HepG2 (cell line): ENCODE measurements at regions not wholly inside any gene's neighbourhood (a gene's known extent, or its start where the extent isn't known, plus 50 kb on each side); places are given as distances from the start of the nearest gene placed in this dataset.

ENCODE experiments used
- ATAC-seq: fragments of 200-7000 bp; cut with Tn5 transposase; 3 replicates; pipeline ENCODE4 v1.9.1; 2020; ENCODE audit warnings: mild to moderate bottlenecking, moderate library complexity
- BruUV-seq: library from RNA; stranded (reverse); fragments of 400-500 nt; replicated peaks from 2 replicates; lab custom pipeline; 2021; lab: Mats Ljungman, UMichigan
- CTCF ChIA-PET: fragments of 300-600 bp; formaldehyde crosslinking; extraction: SDS; loops from one replicate; lab custom pipeline; 2021; ENCODE audit warnings: low total read pairs, inconsistent platforms, low intra/inter-chr PET ratio; lab: Yijun Ruan, JAX
- POLR2A ChIA-PET: fragments of 350-600 bp; sonication (Branson Sonifier 250); formaldehyde crosslinking; loops from one replicate; lab custom pipeline; 2020; ENCODE audit warnings: antibody characterized with exemption, inconsistent platforms; lab: Yijun Ruan, JAX
- DNase-seq: peaks from one replicate; pipeline ENCODE4 v3.0.0-alpha.2; 2015; ENCODE audit warnings: low spot score
- FAIRE-seq: peaks from 3 replicates; lab custom pipeline; 2011; peaks lifted over from hg19 to GRCh38; lab: Jason Lieb, UNC
- H2AFZ ChIP-seq: one replicate; pipeline ENCODE4 v1.6.1; 2011; ENCODE audit warnings: low read length, inconsistent platforms
- H3K27ac ChIP-seq: fragments of 300-600 bp; 3 replicates; pipeline ENCODE4 v1.8.0; 2011; ENCODE audit warnings: mixed run types, mild to moderate bottlenecking, mixed read lengths, low read length, inconsistent platforms; ENCODE audit not compliant: insufficient read depth; ENCODE audit errors: extremely low read length
- H3K27me3 ChIP-seq, 2 experiments: fragments of 200-600 bp in 1 of 2; 2 replicates in 1 of 2; 3 replicates in 1 of 2; pipeline versions ENCODE4 v1.6.0 to v1.8.0; 2011; ENCODE audit warnings: low read length in 2 of 2, mild to moderate bottlenecking in 2 of 2, moderate library complexity in 2 of 2, inconsistent platforms in 1 of 2; ENCODE audit not compliant: insufficient read depth in 2 of 2, control insufficient read depth in 1 of 2
- H3K36me3 ChIP-seq, 2 experiments: fragments of 200-600 bp in 1 of 2; replicated peaks in 1 of 2; 2 replicates in 1 of 2; 3 replicates in 1 of 2; pipeline versions ENCODE4 v1.5.1 to v1.8.0; 2011; ENCODE audit warnings: low read length in 2 of 2, inconsistent platforms in 1 of 2; ENCODE audit not compliant: insufficient read depth in 2 of 2, control insufficient read depth in 1 of 2
- H3K4me1 ChIP-seq: 2 replicates; pipeline ENCODE4 v1.5.1; 2012; ENCODE audit warnings: low read length, inconsistent platforms; ENCODE audit not compliant: insufficient read depth
- H3K4me2 ChIP-seq: 2 replicates; pipeline ENCODE4 v1.6.0; 2011; ENCODE audit warnings: low read depth, low read length, inconsistent platforms
- H3K4me3 ChIP-seq, 3 experiments: fragments of 200-600 bp in 1 of 3; sonication (generic), shearing (Covaris generic) in 1 of 3; replicated peaks in 1 of 3; 2 replicates each; pipeline ENCODE4 v1.5.1; 2011 to 2016; ENCODE audit warnings: low read length in 3 of 3, inconsistent platforms in 2 of 3, low read depth in 2 of 3, mild to moderate bottlenecking in 2 of 3, control low read depth in 1 of 3, mixed read lengths in 1 of 3; ENCODE audit not compliant: insufficient read depth in 1 of 3
- H3K79me2 ChIP-seq: one replicate; pipeline ENCODE4 v1.6.1; 2011; ENCODE audit warnings: low read length, inconsistent platforms; ENCODE audit not compliant: insufficient read depth
- H3K9ac ChIP-seq: 2 replicates; pipeline ENCODE4 v1.6.0; 2011; ENCODE audit warnings: mild to moderate bottlenecking, low read depth, low read length, inconsistent platforms; ENCODE audit not compliant: insufficient read depth
- H3K9me3 ChIP-seq: 2 replicates; pipeline ENCODE4 v1.5.1; 2012; ENCODE audit warnings: mild to moderate bottlenecking, low read length
- H4K20me1 ChIP-seq: 2 replicates; pipeline ENCODE4 v1.6.0; 2011; ENCODE audit warnings: inconsistent platforms, mild to moderate bottlenecking, low read length, moderate library complexity; ENCODE audit not compliant: insufficient read depth
- ARHGAP35 ChIP-seq: sonication (generic); formaldehyde crosslinking; IDR thresholded peaks from 2 replicates; pipeline ENCODE4 v1.9.0; 2022; ENCODE audit warnings: mild to moderate bottlenecking, inconsistent platforms, moderate library complexity, missing genetic modification reagents, borderline replicate concordance
- KDM1A ChIP-seq: IDR thresholded peaks from 2 replicates; pipeline ENCODE4 v1.6.1; 2016; ENCODE audit warnings: missing compliant biosample characterization
- MIER2 ChIP-seq: IDR thresholded peaks from 2 replicates; pipeline ENCODE4 v1.6.1; 2016; ENCODE audit warnings: missing biosample characterization, missing genetic modification reagents
- TEAD2 ChIP-seq: sonication (generic); formaldehyde crosslinking; IDR thresholded peaks from 2 replicates; pipeline ENCODE4 v1.9.0; 2021; ENCODE audit warnings: missing genetic modification reagents
- ZC3H4 ChIP-seq: sonication (generic); formaldehyde crosslinking; IDR thresholded peaks from 2 replicates; pipeline ENCODE4 v1.4.0; 2020; ENCODE audit warnings: missing genetic modification reagents, borderline replicate concordance
- ZNF513 ChIP-seq: sonication (generic); formaldehyde crosslinking; conservative IDR thresholded peaks from 2 replicates; pipeline ENCODE4 v1.5.0; 2020; ENCODE audit warnings: missing genetic modification reagents
- ZNF597 ChIP-seq: sonication (generic); formaldehyde crosslinking; IDR thresholded peaks from 2 replicates; pipeline ENCODE4 v1.5.0; 2020; ENCODE audit warnings: missing genetic modification reagents
- ZNF878 ChIP-seq: sonication (generic); formaldehyde crosslinking; IDR thresholded peaks from 2 replicates; pipeline ENCODE4 v1.8.1; 2023; ENCODE audit warnings: mild to moderate bottlenecking, missing genetic modification reagents, moderate library complexity
- ZNF891 ChIP-seq: sonication (generic); formaldehyde crosslinking; IDR thresholded peaks from 2 replicates; pipeline ENCODE4 v1.5.0; 2020; ENCODE audit warnings: mild to moderate bottlenecking, missing genetic modification reagents
- WGBS: methylation state at CpG from one replicate; pipeline ENCODE4 v1.1.6; 2017; ENCODE audit warnings: low lambda C conversion rate; 5-methylcytosine and 5-hydroxymethylcytosine counted together
- in situ Hi-C: cut with HindIII; loops from 2 replicates; pipeline ENCODE4 v1.10.0; 2017; ENCODE audit warnings: low pct_unique_long_range_greater_than_20kb; ENCODE audit not compliant: extremely low pct_ligation_motif_present
- intact Hi-C: fragments of 100-400 bp; cut with micrococcal nuclease; formaldehyde crosslinking; loops from one replicate; pipeline ENCODE4 v1.10.0; 2022; ENCODE audit not compliant: unreplicated experiment
- TF ChIP-seq, protein P1 (sequence below): sonication (generic); formaldehyde crosslinking; IDR thresholded peaks from 2 replicates; pipeline ENCODE4 v1.5.0; 2020; ENCODE audit warnings: mild to moderate bottlenecking, missing genetic modification reagents
- TF ChIP-seq, protein P2 (sequence below): sonication (generic); formaldehyde crosslinking; IDR thresholded peaks from 2 replicates; pipeline ENCODE4 v1.8.1; 2023; ENCODE audit warnings: mild to moderate bottlenecking, missing genetic modification reagents
- TF ChIP-seq, protein P3 (sequence below): sonication (generic); formaldehyde crosslinking; IDR thresholded peaks from one replicate; pipeline ENCODE4 v1.5.1; 2020; ENCODE audit warnings: mild to moderate bottlenecking, missing genetic modification reagents; ENCODE audit errors: not compliant biosample characterization

GRCh38 chr16:9275816-9276354 is 184.4 kb downstream of the HAPSTR1 start:
- Histone ChIP-seq H3K4me3 (no peak overlapping the region), H3K9ac (no peak overlapping the region), H4K20me1 (no peaks in the 10 kb centered on the region), H3K36me3 (no peaks in the 10 kb centered on the region), H3K27me3 (peaks cover 0 to 9% of the 10 kb centered on the region in 2 experiments; a peak in 1 of 5 replicates), H2AFZ (no peak overlapping the region), H3K4me1 (no peaks in the 10 kb centered on the region), H3K4me2 (no peak overlapping the region), H3K79me2 (no peaks in the 10 kb centered on the region), H3K27ac (no peak overlapping the region), H3K9me3 (no peaks in the 10 kb centered on the region)
- DNase-seq (no peak), ATAC-seq (no peak), FAIRE-seq (no peak)
- ChIA-PET POLR2A (no interaction called here), CTCF (no interaction called here)
- intact Hi-C loops (no loop called here), in situ Hi-C loops (no loop called here)
- BruUV-seq, result no TSS peak
- WGBS, result 38% methylated on average over 4 of the region's 4 CpGs
- TF ChIP-seq ZNF513 (CRISPR knock-in tag) (no peak), ZNF878 (CRISPR knock-in tag) (no peak), ZNF891 (no peak), KDM1A (no peak), TEAD2 (CRISPR knock-in tag) (no peak), ARHGAP35 (CRISPR knock-in tag) (no peak), MIER2 (no peak), ZC3H4 (CRISPR knock-in tag) (no peak), ZNF597 (no peak)
- TF ChIP-seq, protein P1, sequence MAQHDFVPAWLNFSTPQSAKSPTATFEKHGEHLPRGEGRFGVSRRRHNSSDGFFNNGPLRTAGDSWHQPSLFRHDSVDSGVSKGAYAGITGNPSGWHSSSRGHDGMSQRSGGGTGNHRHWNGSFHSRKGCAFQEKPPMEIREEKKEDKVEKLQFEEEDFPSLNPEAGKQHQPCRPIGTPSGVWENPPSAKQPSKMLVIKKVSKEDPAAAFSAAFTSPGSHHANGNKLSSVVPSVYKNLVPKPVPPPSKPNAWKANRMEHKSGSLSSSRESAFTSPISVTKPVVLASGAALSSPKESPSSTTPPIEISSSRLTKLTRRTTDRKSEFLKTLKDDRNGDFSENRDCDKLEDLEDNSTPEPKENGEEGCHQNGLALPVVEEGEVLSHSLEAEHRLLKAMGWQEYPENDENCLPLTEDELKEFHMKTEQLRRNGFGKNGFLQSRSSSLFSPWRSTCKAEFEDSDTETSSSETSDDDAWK (CRISPR knock-in tag), result no peak
- TF ChIP-seq, protein P2, sequence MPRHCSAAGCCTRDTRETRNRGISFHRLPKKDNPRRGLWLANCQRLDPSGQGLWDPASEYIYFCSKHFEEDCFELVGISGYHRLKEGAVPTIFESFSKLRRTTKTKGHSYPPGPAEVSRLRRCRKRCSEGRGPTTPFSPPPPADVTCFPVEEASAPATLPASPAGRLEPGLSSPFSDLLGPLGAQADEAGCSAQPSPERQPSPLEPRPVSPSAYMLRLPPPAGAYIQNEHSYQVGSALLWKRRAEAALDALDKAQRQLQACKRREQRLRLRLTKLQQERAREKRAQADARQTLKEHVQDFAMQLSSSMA (CRISPR knock-in tag), result no peak
- TF ChIP-seq, protein P3, sequence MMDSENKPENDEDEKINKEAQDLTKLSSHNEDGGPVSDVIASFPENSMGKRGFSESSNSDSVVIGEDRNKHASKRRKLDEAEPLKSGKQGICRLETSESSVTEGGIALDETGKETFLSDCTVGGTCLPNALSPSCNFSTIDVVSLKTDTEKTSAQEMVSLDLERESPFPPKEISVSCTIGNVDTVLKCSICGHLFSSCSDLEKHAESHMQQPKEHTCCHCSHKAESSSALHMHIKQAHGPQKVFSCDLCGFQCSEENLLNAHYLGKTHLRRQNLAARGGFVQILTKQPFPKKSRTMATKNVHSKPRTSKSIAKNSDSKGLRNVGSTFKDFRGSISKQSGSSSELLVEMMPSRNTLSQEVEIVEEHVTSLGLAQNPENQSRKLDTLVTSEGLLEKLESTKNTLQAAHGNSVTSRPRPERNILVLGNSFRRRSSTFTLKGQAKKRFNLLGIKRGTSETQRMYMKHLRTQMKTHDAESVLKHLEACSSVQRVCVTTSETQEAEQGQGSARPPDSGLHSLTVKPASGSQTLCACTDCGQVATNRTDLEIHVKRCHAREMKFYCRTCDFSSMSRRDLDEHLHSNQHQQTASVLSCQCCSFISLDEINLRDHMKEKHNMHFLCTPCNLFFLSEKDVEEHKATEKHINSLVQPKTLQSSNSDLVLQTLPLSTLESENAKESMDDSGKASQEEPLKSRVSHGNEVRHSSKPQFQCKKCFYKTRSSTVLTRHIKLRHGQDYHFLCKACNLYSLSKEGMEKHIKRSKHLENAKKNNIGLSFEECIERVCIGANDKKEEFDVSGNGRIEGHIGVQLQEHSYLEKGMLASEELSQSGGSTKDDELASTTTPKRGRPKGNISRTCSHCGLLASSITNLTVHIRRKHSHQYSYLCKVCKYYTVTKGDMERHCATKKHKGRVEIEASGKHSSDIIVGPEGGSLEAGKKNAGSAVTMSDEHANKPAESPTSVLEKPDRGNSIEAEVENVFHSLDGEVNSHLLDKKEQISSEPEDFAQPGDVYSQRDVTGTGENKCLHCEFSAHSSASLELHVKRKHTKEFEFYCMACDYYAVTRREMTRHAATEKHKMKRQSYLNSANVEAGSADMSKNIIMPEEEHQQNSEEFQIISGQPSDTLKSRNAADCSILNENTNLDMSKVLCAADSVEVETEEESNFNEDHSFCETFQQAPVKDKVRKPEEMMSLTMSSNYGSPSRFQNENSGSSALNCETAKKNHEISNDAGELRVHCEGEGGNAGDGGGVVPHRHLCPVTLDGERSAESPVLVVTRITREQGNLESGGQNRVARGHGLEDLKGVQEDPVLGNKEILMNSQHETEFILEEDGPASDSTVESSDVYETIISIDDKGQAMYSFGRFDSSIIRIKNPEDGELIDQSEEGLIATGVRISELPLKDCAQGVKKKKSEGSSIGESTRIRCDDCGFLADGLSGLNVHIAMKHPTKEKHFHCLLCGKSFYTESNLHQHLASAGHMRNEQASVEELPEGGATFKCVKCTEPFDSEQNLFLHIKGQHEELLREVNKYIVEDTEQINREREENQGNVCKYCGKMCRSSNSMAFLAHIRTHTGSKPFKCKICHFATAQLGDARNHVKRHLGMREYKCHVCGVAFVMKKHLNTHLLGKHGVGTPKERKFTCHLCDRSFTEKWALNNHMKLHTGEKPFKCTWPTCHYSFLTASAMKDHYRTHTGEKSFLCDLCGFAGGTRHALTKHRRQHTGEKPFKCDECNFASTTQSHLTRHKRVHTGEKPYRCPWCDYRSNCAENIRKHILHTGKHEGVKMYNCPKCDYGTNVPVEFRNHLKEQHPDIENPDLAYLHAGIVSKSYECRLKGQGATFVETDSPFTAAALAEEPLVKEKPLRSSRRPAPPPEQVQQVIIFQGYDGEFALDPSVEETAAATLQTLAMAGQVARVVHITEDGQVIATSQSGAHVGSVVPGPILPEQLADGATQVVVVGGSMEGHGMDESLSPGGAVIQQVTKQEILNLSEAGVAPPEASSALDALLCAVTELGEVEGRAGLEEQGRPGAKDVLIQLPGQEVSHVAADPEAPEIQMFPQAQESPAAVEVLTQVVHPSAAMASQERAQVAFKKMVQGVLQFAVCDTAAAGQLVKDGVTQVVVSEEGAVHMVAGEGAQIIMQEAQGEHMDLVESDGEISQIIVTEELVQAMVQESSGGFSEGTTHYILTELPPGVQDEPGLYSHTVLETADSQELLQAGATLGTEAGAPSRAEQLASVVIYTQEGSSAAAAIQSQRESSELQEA (CRISPR knock-in tag), result no peak
